ENCODE measurements at regions not wholly inside any gene's neighbourhood (a gene's known extent, or its start where the extent isn't known, plus 50 kb on each side); places are given as distances from the start of the nearest gene placed in this dataset.

DNA sequence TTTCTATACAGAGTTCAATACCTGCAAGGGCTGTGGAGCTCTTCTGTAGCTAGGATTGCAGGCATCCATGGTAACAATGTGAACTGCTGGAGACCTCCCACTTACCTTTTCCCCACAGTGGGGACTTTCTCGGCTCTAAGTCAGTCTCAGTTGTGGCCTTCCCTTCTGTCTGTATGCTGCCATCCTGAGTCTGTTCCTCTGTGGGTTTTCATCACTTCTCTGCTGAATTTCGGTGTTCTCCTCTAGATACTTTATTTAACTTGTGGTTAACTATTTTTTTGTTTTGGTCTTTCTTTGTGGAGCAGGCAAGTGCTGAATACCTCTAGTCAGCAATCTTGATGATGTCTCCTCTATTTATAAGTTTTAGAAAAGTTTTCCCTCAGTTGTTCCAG lies 647.2 kb upstream of the CDH2 start:
- TF ChIP-seq, protein P1, sequence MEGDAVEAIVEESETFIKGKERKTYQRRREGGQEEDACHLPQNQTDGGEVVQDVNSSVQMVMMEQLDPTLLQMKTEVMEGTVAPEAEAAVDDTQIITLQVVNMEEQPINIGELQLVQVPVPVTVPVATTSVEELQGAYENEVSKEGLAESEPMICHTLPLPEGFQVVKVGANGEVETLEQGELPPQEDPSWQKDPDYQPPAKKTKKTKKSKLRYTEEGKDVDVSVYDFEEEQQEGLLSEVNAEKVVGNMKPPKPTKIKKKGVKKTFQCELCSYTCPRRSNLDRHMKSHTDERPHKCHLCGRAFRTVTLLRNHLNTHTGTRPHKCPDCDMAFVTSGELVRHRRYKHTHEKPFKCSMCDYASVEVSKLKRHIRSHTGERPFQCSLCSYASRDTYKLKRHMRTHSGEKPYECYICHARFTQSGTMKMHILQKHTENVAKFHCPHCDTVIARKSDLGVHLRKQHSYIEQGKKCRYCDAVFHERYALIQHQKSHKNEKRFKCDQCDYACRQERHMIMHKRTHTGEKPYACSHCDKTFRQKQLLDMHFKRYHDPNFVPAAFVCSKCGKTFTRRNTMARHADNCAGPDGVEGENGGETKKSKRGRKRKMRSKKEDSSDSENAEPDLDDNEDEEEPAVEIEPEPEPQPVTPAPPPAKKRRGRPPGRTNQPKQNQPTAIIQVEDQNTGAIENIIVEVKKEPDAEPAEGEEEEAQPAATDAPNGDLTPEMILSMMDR (conservative IDR thresholded peaks at IDR 0.05; ENCODE audit: low read length), result no peak
- no peak for TF ChIP-seq EZH2phosphoT487 (IDR thresholded peaks at IDR 0.05; ENCODE audit: borderline replicate concordance)
